NCI-H2171 treated with DMSO at 0.1 percent for 48 hours (cell line): ENCODE measurements at regions not wholly inside any gene's neighbourhood (a gene's known extent, or its start where the extent isn't known, plus 50 kb on each side); places are given as distances from the start of the nearest gene placed in this dataset.
A peak's percentile ranks its signal among the peaks of the same experiment; 100 is the strongest.
"Not testable (repeated sequence)": the region's sequence is repeated elsewhere in the genome, so short reads cannot be mapped to it uniquely, and the experiment has no call there.

Source experiments
- DNase-seq: peaks from one replicate; lab custom pipeline; 2025; lab: John Stamatoyannopoulos, UW

GRCh38 chr6:135655055-135655454, 157.5 kb upstream of the AHI1 start:
- no peak for DNase-seq

- DNase-seq, result no peak
Measured at GRCh38 chr6:135657207-135657606, 159.7 kb upstream of the AHI1 start.

GRCh38 chr6:135658481-135658880, 160.9 kb upstream of the AHI1 start:
- DNase-seq, result no peak

DNA sequence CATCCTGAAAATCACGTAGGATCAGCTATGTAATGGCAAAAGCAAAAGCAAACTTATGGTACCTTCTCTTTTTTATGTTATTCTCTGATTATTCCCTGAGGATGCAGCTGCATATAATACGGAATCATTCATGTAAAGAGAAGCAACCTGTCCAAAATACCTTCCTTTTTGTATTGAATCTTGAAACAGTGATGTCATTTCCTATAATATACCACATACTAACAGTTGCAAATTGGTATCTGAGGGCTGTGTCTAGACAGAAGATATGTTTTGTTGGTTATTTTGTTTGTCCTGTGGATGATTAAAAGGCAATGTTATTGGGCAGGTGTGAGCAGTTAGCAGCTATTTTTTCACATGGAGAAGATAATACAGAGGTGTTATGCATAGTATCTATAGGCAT, 161.4 kb upstream of the AHI1 start:
- DNase-seq, result peak; percentile 37

DNA sequence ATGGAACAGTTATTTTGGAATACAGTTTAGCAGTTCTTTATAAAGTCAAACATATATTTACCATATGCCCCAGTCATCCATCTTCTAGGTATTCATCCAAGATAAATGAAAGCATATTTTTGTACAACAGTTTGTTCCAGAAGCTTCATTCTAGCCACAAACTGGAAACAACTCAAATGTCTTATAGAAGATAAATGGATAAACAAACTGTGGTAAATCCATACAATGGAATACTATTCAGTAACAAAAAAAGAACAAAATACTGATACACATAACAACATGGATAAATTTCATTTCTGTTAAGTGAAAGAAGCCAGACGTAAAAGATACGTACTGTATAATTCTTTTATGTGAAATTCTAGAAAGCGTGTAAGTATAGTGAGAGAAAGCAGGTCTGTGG, 167.0 kb upstream of the AHI1 start:
- DNase-seq, result no peak

- no peak for DNase-seq
Measured at GRCh38 chr6:135665935-135666334, 168.4 kb upstream of the AHI1 start.

DNA sequence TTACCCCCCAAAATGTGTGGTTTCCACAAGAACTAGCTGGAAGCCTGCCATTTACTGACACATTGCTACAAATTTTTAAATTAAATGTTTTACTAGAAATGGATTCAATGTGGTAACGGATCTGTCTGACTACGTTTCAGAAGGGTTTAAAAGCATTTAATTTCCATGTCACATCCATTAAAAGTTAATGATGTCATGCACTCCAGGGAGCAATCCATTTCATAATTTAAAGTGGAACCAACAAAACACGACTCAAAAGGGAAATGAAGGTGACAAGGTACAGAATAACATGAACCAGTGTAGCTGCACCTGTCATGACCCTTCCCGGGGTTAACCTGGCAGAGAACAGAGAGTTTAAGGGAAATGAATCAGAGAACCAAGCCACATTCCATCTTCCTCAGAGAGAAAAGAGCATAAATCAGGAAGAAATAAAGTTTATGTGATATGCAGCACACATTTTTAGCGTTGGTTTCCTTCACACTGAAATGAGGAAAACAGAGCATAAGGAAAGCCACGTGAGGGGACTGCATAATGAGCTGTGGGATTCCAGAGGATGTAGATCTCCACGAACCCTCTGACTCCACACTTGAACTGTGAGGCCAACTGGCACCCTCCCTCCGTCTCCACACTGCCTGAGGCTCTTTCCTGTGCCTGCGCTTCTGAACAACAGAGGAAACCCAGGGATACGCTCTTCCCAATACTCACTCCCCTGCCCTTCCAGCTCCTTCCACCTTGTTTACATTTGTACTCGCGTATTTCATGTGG, 170.3 kb upstream of the AHI1 start:
- DNase-seq, result no peak

- no peak for DNase-seq
Measured at GRCh38 chr6:135672256-135672655, 174.7 kb upstream of the AHI1 start.

DNA sequence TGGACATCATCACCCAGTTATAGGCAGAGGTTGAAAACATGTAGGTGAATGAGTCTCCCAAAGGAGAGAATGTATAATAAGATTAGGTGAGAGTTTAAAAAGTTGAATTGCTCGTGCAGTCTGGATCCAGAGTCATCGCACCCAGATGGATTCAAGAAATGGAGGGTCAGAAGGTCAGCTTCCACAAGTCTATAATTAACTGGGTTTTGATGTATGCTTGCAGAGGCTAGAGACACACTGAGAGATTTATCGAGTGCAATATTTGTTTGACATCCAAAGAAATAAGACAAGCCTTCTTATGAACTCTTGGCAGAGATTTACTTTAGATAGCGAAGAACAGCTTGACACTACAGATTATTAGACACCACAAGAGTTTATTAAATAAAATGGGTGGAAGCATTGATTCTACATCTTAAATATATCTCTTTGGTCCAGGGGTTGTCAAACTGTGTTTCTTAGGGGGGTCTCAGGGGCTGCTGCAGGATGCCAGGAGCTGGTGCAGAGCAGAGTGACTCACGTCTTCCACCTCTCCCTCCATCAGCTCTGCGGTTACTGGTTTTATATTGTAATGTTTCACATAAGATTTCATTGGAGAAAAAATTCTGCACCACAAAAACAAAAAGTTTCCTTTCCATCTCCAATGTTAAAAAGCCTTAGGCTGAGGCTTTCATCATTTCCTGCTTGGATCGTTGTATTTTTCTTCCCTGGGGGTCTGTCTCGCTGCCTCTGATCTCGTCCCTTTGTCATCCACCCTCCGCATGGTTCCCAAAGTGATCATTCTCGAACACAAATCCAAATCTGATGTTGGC, 176.2 kb upstream of the AHI1 start:
- no peak for DNase-seq

DNA sequence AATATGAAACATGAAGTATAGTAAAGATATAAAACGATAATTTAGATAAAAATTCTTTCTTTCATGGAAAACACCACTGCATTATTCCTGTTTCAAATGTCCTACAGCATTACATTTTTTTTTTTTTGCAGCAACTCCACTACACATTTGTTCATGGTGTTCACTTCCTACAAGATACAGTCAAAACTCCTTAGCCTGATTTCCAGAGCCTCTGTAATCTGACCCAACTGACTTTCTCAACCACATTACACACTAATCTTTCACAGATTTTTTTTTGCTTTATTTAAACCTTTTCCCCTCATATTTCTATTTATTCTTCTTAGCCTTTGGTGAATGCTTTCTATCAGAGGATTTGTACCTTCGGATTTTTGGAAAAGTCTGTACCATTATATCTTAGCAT, 176.5 kb upstream of the PDE7B start:
- no peak for DNase-seq

DNA sequence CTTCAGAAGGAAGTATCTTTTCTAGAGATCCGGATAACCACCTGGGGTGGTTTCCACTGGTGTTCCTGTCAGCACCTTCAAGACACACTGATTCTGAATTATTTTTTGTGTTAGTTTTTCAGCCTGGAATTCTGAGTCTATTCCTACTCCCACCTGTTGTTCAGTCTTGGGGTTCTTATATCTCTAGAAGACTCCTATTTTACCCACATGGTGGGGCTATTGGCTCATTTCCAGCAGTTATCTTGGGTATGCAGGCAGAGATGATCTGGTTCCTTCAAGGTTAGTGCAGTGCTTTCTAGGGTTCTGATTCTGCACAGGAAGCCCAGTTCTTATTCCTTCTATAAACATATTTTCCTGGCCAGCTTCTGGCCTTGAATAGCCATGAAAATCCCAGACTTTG, 175.6 kb upstream of the PDE7B start:
- DNase-seq, result peak; percentile 16

GRCh38 chr6:135680964-135681913, 170.3 kb upstream of the PDE7B start:
- DNase-seq, result no peak

DNA sequence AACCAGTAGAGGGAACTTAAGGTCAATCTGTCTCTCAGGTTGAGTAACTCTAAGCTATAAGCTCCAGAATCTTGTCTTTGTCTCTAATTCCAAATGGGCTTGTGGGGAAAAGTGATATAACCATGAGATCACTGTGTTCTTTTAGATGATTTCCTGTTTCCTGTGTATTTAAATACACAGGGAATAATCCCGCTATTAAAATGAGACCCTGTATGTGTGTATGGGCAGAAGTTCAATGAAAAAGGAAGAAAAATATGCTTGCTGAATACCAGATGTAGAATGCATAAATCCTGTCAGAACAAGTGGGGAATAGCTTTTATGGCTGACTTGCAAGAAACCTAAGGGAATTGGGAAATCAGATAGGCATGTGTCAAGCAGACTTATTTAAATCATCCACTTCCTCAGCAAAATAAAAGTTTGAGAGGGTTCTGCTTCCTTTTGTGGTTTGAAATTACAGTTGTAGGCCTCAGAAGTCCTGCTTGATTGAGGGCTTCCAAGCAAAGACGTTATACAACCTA, 164.7 kb upstream of the PDE7B start:
- DNase-seq, result no peak

GRCh38 chr6:135688476-135688875, 163.0 kb upstream of the PDE7B start:
- DNase-seq, result not testable (repeated sequence)

DNA sequence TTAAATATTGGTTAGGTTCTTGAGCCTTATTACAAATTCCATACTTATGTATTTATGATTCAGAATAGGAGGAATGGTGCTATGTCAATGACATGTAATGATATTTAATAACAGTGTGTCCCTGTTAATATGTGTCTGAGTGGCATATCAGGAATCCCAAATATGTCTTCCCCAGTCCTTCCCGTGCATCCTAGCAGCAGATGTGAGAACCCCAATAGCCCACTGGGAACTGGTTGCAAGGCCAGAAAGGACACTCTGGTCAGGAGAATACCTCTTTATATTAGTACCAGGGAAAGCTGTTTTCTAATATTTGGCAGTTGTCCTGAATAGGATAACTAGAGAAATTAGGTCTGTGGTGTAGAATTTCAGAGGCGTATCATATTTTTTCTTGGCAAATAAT, 159.1 kb upstream of the PDE7B start:
- no peak for DNase-seq

DNA sequence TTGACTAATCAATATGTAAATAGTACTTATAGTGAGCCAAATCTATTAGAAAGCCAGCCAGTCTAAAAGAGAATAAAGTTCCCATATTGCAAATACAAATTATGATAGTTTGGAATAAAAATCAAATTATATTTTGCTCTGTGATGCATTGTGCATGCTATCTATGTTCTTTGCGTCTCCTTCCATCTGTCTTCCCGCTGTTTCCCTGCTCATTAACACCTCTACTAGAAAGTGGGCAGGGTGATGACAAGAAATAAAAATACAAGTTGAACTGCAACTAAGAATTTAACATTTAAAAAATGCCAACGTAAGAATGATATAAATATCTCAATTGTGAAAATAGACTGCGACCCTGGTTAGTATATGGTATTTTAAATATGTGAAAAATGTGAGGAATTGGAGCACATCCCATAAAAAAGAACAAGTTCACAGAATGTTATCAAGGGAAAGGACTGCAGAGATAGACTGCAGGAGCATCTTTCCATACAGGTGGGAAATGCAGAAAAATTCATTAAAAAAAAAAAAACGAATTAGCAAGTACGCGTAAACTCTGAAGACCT, 157.6 kb upstream of the PDE7B start:
- DNase-seq, result no peak

- no peak for DNase-seq
Measured at GRCh38 chr6:135699705-135700104, 151.8 kb upstream of the PDE7B start.

GRCh38 chr6:135701426-135701825, 150.1 kb upstream of the PDE7B start:
- no peak for DNase-seq

DNA sequence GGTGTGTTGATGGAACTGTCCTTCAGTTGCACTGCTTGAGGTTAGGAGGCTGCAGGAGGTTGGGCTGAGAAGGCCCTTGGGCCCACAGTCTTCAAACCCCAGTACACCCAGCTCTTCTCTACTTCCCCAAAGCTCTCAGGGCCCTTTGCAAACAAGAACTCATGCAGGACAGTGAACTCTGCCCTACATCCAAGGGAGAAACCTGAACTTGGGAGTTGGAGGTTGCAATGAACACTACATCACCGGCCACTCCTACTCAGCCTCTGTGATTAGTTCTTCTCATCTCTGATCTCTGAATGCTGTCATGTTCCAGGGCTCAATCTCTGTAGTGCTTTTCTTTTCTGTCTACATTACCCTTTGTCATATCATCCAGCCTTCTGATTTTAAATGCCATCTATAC, 148.5 kb upstream of the PDE7B start:
- no peak for DNase-seq

DNA sequence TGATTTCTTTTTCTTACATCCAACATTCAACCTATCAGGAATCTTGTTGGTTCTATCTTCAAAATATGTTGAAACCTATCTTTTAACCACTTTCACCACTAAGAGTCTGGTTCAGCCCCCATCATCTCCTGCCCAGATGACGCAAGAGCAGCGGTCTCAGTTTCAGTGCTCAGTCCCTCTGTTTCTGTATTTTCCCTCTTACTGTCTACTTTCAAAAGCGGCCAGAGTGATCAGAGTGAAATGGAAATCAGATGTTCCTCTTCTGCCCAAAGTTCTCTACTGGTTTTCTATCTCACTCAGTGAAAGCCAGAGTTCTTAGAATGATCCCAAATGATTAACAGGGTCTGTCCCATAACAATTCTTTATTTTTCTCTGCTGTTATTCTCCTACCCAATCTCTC, 147.9 kb upstream of the PDE7B start:
- DNase-seq, result no peak

DNA sequence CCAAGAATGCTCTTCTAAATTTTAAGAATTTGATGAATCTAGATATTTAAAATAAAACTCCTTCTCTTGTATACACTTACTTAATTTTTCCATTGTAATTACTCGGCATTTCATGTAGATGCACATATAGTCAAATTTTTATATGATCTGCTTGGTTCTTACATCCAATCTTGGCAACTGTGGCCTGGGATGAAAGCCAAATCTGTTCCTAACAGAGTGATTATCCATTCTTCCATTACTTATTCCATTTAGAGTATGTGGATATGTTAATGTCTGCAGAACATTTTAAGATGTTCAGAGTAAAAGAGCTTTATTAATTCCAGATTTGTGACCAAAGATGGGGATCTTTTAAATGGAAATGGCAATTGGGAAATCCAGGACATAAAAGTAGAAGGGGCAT, 144.1 kb upstream of the PDE7B start:
- no peak for DNase-seq

DNA sequence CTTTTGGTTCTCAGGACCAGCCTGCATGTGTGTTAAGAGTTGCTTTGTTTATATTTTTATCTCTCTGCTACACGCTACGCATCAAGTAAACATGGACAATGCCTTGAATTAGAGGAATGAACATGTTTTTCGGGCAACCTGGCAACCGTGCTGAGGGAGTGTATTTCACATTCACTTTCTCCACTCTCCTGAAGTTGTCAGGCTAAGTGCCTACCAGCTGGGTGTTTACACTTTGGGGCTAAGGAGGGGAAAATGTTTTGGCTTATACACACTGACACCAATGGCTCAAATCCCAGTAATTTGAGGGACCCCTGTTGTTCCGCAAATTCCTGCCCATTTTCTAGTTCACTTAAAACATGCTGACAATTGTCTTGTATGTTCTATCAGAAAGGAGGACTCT, 141.5 kb upstream of the PDE7B start:
- no peak for DNase-seq
